ENCODE measurements at regions not wholly inside any gene's neighbourhood (a gene's known extent, or its start where the extent isn't known, plus 50 kb on each side); places are given as distances from the start of the nearest gene placed in this dataset.
"Not testable (repeated sequence)": the region's sequence is repeated elsewhere in the genome, so short reads cannot be mapped to it uniquely, and the experiment has no call there.

DNA sequence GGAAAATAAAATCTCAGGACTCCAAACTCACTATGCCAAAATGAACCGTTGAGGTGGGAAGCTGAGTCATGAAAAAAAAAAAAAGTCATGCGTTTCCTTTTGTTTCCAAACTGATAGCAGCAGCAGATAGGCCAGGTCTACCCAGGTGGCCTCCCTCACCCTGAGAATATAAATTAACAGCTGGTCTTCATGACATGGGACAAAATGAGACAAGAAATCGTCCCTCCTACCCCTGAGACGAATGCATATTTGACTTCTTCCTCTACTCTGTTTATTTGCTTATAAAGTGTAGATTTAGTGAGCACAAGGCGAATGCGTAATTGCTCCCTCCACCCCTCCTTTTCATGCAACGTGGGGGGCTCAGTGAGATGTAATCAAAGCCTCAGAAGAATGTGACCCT, 204.3 kb downstream of the TMEM121 start:
- TF ChIP-seq, protein P1, sequence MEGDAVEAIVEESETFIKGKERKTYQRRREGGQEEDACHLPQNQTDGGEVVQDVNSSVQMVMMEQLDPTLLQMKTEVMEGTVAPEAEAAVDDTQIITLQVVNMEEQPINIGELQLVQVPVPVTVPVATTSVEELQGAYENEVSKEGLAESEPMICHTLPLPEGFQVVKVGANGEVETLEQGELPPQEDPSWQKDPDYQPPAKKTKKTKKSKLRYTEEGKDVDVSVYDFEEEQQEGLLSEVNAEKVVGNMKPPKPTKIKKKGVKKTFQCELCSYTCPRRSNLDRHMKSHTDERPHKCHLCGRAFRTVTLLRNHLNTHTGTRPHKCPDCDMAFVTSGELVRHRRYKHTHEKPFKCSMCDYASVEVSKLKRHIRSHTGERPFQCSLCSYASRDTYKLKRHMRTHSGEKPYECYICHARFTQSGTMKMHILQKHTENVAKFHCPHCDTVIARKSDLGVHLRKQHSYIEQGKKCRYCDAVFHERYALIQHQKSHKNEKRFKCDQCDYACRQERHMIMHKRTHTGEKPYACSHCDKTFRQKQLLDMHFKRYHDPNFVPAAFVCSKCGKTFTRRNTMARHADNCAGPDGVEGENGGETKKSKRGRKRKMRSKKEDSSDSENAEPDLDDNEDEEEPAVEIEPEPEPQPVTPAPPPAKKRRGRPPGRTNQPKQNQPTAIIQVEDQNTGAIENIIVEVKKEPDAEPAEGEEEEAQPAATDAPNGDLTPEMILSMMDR (IDR thresholded peaks at IDR 0.05) = not testable (repeated sequence)
- not testable (repeated sequence) for TF ChIP-seq POLR2AphosphoS5, POLR2A, EP300 (IDR thresholded peaks at IDR 0.05)
